Lung microvascular endothelial cell (primary cell): ENCODE measurements at regions not wholly inside any gene's neighbourhood (a gene's known extent, or its start where the extent isn't known, plus 50 kb on each side); places are given as distances from the start of the nearest gene placed in this dataset.

ENCODE experiments used
- DNase-seq, 2 donors: peaks; one replicate each; pipeline versions ENCODE4 v3.0.0 to v3.0.0-alpha.2; 2010; ENCODE audit warnings: low read depth in 2 of 2

DNA sequence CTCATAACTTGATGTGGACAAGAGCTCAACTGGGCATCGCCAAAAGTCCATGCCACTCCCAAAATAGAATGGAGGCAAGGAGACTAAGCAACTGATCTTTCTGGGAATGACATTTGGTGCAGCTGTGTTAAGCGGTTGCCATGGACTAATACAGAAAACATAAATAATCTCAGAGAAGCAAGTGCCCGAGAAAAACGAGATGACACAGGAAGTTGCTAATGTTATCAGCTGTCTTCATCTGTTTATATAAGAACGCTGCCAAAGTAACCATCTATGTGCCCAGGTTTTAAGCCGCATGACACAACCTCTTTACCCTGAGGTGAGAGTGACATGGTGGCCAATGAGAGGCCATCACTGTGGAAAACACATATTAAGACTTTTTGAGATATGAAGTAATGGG is 54.9 kb upstream of the SACS start:
- DNase-seq: peak; percentile 36 to 58

DNA sequence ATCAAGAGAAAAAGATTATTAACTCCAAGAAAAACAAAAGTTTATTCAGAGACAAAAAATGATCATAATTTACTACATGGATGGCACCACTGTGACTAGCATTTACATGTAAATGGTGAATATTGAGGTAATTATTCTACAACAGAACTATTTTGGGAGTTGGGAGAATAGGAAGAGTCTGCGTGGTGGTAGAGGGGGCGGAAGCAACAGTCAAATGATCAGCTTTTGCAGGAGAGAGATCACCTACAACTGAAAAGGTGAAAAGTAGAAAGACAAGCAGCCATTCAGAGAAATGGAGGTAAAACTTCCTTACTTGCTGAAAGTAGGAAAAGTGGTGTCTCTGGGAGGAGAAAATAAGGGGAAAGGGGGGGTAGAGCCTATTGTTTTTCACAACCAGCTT is 62.8 kb upstream of the SACS start:
- DNase-seq: no peak

DNA sequence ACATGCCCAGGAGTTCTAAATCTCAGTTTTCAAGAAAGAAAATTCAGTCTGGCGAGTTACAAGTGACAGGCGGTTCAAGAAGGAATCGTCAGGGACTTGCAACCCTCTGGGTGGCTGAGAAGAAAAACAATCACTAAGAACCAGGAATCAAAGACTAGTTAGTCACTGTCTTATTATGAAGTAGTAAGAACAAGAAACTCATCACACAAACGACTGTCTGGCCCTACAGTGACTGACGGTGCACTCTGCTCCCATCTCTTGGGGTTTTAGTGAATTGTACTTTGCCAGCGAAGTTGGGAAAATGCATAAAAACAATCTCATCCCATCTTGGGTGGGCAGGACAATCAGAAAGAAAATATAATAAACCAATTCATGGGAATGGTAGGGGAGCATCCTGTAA is 63.7 kb upstream of the SACS start:
- no peak for DNase-seq

DNA sequence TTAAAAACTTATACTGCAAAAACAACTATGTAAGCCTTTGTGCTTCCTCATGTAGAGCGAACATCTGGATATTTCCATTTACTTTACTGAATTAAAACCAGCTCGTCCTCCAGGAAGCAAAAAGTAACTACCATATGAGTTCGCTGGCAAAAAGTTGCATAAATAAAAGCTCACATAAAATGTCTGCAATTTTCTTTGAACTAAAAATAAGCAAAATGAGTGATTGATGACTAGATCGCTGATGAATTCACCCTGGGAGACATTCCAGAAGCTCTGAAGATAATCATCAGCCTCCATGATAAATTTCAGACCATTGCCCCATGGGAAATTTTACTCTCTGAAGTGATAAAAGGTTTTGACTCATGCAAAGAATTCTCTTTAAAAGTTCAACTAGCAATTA is 67.3 kb upstream of the SACS start:
- peak in 1 of 2 donors; percentile 44 for DNase-seq

DNA sequence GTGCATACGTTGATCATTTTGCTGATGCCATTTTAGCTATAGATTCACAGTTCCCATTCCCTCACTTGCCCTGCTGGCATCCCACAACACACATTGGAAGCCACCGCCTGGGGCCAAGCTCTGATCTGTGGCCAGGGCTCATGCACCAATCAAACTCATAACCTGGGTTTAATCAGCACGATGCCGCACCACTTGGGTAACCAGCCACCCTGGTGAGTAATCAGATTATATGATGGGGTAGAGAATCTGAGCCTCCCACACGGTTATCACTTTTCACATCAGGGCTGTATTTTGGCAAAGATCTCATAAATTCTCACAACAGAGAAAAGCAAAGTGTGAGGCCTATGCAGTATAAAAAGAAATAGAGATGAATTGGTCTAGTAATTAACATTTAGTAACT is 66.0 kb upstream of the TNFRSF19 start:
- DNase-seq: no peak

DNA sequence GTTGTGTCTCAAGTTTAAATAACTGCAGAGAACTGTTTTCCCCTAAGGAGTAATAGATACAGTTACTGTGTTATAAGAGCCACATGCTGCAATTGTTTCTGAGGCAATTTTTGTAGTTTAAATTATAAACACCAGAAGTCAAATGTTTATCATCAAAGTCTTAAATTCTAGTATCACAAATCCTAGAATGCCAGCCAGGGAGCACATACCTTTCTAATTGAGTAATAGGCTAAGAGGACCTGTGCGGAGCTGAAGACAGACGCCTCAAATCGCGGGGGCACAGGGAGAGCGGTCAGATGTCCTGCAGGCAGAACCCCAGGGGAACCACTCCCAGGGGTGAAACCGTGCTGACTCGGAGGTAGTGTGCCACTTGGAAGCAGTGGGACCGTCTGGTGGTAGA is 65.2 kb upstream of the TNFRSF19 start:
- DNase-seq: no peak

DNA sequence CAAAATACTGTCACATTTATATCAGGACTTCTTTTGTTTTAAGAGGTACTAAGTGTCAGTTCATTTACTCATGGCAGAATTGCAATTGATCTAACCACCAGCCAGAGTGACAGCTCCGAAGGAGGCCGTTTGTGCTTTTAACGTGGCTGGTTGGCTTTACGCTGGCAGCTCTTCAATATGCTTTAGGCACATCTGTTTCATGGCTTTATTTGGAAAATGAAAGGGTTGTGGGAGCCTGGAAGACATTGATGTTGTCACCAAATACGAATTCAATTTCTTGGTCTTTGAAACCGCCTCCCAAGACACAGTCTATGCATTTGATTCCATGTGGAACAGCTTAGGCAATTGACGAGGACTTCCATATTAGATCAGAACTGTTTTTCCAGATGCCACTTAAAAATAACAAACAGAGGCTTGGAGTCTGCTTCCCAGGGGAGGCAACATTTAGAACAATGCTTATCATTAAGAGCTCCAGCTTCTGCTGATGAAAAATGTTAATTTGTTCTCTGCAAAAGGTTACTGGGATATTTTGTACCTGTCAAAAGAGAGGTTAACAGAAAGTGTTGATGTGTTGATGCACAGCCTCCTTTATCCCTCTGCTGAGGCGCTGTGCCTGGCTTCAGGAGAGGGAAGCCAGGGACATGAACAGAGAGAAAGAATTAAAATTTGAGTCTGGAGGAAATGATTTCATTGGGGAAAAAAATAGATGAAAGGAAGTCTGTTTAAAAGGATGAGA is 64.0 kb upstream of the TNFRSF19 start:
- DNase-seq: no peak

DNA sequence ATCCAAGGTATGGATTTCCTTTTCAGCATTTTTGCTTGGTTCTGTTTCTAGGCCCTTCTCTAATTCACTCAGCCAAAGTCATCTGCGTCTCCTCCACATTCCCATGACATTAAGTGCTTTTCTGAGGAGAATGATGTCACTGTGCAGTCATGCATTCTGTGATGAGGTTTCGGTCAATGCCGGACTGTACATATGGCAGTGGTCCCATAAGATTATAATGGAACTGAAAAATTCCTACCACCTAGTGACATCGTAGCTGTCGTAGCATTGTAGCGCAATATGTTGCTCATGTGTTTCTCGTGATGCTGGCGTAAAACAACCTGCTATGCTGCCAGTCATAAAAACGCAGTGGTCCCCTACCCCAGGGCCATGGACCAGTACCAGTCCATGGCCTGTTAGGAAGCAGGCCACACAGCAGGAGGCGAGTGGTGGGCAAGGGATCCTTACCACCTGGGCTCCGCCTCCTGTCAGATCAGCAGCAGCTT is 63.4 kb upstream of the TNFRSF19 start:
- peak in 1 of 2 donors; percentile 18 for DNase-seq

DNA sequence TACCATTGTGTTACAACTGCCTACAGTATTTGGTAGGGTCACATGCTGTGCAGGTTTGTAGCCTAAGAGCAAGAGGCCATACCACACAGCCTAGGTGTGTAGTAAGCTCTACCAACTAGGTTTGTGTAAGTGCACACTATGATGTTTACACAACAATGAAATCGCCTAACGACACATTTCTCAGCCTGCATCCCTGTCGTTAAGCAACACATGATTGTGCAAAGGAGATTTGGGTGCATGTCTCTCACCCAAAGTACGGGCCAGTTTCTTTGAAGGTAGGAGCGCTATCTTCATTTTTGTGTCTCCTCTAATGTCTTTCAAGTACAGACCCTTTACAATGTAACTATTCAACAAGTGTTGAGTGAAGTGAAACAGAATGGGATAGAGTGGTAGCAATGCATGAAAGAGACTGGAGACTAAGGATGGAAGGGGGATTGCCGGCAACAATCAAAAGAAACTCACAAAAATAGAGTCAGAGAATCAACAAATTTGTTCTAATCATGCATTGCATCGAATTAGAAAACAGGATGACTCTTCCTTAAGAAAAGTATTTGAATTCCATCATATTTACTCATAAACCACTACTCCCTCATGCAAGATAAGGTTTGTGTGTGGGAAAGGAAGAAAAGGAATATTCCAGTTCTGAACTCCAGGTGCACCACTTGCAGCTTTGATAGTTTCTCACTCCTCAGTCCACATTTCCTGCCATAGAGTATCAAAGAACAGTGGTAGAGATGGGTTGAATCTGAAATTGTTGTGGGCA is 60.2 kb upstream of the TNFRSF19 start:
- DNase-seq: no peak

DNA sequence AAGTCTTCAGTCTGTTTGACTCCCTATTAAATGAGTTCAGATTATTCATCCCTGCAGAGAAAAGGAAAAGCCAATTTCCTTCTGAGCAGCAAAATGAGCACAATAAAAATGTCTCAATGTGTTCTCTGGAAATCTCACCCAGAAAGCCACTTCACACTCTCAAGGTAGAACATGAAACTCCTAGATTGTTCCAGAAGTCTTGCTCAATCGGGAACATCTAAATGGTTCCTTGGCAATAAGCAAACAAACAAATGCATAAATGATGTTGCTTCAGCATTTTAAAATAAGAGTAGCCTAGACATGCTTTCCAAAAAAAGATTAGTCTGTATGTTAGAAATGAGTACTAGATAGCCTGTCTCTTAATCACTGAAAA is 59.7 kb upstream of the TNFRSF19 start:
- DNase-seq: no peak

DNA sequence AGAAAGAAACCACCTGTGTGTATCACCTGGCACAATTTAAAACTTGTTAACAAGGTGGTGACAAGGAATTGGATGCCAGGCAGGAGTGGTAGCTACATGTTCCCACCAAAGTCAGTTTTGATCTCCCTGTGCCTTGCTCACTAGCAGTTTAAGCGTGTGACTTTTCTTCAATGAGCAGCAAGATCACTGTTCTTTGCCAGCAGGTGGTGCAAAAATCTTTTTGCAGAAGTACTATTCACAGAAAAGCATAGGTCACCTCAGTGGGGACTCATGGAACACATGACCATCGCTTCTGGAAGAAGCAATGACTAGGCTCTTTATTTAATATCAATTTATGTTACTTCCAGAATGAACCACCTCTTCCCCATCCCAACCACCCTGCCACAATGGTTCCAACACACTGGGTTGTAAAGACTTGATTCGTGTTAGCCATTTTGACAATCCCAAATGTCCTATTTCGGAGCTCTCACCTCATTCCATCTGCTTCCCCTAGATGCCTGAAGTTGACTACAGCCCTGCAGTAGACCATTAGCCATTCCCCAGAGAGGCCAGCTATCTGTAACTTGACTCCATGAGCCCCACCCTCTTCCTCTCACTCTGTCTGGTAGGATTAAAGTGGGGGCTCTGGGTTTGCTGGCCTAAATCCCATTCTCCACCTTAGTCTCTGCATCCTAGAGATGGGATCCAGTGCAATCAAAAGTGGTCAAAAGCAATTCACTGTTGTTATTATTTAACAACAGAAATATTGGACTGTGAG is 59.1 kb upstream of the TNFRSF19 start:
- peak; percentile 24 to 40 for DNase-seq

DNA sequence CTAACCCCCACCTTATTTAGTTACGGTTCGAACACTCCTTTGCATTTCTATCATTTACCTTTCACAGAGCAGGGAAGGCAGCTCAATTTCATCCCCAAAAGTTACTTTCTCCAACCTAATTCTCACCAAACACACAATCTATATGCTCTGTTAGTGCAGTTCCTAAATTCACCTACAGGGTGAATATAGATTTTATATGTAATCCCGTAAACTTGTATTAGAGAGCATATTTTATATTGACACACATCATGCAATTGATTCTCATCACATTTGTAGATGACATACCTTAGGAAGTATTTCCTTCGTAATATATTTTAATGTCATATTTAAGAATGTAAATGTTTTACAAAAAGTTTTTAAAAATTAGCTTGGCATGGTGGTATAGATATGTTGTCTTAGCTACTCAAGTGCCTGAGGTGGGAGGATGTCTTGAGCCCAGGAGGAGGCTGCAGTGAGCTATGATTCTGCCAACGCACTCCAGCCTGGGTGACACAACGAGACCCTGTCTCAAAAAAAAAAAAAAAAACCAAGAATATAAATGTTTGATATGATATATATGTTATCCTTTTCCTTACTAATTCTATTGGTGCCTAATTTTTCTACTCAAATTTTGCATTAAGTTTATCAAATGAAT is 57.3 kb upstream of the TNFRSF19 start:
- DNase-seq: no peak

DNA sequence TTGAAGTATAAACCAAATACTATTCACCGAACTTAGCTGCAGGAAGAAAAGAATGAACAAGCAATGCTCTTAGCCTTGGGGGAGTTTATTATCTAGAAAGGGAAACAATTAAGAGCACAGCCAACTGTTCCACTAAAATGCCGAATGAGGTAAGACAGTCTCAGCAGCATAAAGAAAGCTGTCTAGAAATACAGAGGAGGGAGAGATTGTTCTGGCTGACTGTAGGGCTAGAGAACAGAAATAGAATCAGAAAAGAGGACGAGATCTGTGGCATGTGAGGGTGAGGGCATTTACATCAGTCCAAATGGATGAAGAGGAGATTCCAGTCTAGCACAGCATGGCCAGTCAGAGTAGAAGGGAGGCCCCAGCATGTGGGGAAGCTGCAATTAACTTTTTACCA is 56.8 kb upstream of the TNFRSF19 start:
- no peak for DNase-seq

DNA sequence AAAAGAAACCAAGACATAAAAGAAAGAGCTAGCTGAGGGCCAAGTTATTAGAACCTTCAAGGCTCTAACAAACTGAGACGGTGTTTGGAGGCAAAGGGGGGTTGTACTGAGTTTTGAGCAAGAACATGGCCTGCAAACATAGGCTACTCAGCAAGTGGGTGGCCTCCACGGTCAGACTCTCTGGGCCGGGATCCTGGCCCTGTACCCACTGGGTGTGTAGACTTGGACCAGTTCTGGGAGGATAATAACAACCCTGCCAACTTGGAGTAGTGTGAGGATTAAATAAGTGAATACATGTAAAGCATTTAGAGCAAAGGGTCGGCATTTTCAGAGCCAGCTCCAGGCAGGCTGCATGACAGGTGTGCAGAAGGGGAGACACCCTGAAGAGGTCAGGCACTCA is 56.1 kb upstream of the TNFRSF19 start:
- no peak for DNase-seq

DNA sequence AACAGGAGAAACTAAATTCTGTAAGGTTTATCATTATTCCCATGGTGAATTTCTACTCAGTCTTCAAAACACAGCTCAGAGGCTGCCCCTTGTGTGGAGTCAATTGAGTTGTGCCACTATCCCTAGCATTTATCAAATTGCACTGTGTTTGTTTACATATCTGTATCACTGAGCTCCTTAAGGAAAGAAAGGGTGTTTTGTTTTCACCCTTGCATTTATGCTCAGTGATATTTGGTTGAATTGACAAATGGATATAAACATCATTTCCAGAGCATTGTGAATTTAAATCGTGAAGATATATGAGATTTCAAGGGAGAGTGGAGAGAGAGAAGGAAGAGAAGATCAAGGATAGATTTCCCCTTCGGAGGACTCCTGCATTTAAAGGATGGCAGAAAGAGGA is 55.1 kb upstream of the TNFRSF19 start:
- DNase-seq: no peak

DNA sequence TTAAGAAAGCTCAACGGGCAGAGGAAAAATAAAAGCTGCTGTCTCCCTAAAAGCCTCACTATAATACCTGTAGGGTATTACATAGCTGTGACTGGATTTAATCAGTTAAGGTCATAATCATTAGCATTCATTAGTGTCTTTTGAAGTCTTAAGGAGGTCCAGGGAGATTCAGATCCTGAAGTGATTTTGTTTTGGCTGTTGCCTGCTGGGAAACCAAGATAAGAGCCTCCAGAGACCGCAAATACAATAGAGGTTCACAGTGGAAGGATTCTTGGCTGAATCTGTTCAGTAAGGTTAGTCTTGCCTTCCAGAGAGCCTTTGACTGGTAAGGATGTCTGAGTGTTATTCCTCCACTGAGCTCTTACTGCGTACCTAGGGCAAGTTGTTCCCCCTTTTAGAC is 54.0 kb upstream of the TNFRSF19 start:
- no peak for DNase-seq

DNA sequence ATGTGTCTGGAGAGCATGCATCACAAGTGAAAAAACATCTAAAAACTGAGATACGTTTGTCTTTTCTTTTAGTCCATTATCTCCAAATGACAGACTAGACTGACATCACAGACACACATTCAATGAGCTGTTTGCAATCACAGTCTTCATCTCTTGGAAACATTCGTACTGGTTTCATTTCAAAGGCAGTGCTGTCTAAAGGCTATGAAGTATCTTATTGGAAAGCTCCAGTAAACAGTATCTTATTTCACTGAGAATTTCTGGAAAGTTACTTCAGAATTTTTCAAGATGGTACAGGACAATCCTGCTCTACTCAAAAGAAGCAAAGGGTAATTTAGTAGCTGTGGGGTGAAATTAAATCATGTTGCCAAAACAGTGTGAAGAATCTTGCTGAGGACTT is 53.5 kb upstream of the TNFRSF19 start:
- DNase-seq: no peak

DNA sequence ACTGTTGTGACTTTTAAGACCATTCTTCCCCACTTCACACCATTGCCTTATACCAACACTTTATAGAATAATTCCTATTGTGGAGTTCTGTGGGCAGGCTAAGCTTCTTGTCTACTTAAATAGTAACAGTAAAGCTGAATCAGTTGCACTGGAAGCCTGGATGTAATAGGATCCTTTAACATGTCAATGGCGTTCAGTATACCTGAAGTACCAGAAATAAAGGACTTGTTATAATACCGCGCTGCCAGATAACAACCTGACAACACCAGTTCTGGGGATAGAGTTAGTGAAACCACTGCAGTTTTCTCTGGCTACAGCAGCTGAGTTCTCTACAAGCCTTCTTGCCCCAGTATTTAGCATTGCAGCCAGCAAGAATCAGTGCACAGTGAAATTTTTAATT is 52.0 kb upstream of the TNFRSF19 start:
- no peak for DNase-seq
